WI38 (cell line): ENCODE measurements at regions not wholly inside any gene's neighbourhood (a gene's known extent, or its start where the extent isn't known, plus 50 kb on each side); places are given as distances from the start of the nearest gene placed in this dataset.
"Not testable (repeated sequence)": the region's sequence is repeated elsewhere in the genome, so short reads cannot be mapped to it uniquely, and the experiment has no call there.

Source experiments
- H3K4me3 ChIP-seq: 2 replicates; pipeline ENCODE4 v1.5.1; 2011; ENCODE audit warnings: low read depth, mild to moderate bottlenecking, control low read depth, low read length
- CTCF ChIP-seq: IDR thresholded peaks from 2 replicates; pipeline ENCODE4 v1.5.1; 2012; ENCODE audit warnings: low read depth, mild to moderate bottlenecking, control low read depth, low read length

GRCh38 chr7:108875139-108875538, 305.5 kb downstream of the DNAJB9 start:
- no peak for TF ChIP-seq CTCF
- H3K4me3 ChIP-seq, result no peak overlapping the region

GRCh38 chr7:108890862-108891261, 321.2 kb downstream of the DNAJB9 start:
- no peak overlapping the region for H3K4me3 ChIP-seq
- TF ChIP-seq CTCF, result no peak

- H3K4me3 ChIP-seq, result no peak overlapping the region
- TF ChIP-seq CTCF, result no peak
These were observed 338.8 kb downstream of the DNAJB9 start for GRCh38 chr7:108908456-108908855.

- no peak for TF ChIP-seq CTCF
- no peak overlapping the region for H3K4me3 ChIP-seq
These were observed 341.3 kb downstream of the DNAJB9 start for GRCh38 chr7:108911016-108911415.

- TF ChIP-seq CTCF, result no peak
- no peak overlapping the region for H3K4me3 ChIP-seq
These were observed 350.8 kb downstream of the DNAJB9 start for GRCh38 chr7:108920490-108920889.

- H3K4me3 ChIP-seq, result not testable (repeated sequence)
These were observed 373.4 kb downstream of the DNAJB9 start for GRCh38 chr7:108943048-108943447.

GRCh38 chr7:108947526-108947925, 377.9 kb downstream of the DNAJB9 start:
- no peak overlapping the region for H3K4me3 ChIP-seq
- TF ChIP-seq CTCF, result no peak

GRCh38 chr7:108972004-108972403, 402.3 kb downstream of the DNAJB9 start:
- TF ChIP-seq CTCF, result no peak
- no peak overlapping the region for H3K4me3 ChIP-seq
